NCI-H146 treated with DMSO at 0.1 percent for 48 hours (cell line): ENCODE measurements at regions not wholly inside any gene's neighbourhood (a gene's known extent, or its start where the extent isn't known, plus 50 kb on each side); places are given as distances from the start of the nearest gene placed in this dataset.
A peak's percentile ranks its signal among the peaks of the same experiment; 100 is the strongest.

Source experiments
- DNase-seq: peaks from one replicate; lab custom pipeline; 2025; ENCODE audit not compliant: unreplicated experiment; lab: John Stamatoyannopoulos, UW

DNA sequence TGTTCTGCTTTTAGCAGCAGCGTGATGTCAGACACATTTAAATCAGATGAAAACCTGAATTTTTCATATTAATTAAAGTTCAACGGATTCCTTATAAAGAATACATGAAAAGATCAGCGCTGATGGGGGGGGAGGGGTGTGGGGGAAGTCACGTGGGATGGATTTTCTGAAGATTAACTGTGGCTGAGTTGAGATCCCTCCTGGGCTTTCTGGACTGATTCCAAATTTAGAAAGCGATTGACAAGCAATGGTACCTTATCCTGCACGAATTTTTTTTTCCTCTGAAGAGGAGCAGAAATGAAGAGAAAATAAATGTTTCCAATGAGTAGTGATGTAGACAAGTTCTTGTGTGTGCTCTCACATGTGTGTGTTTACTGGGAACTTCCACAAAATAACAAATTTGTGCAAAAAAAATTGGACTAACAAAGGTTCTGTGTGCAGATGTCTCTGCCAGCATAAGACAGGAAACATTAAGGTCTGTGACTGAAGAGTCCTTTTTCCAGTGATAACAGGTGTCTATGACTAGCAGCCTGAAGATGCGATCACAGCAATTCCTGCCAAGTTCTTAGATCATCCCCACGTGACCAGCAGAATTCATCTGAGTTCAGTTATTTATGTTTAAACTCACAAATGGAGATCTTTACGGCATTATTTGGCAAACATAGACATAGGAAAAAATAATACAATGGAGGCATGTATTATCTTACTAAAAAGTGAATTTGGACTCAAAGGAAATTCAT lies 585.2 kb upstream of the CELF2 start:
- DNase-seq, result no peak

DNA sequence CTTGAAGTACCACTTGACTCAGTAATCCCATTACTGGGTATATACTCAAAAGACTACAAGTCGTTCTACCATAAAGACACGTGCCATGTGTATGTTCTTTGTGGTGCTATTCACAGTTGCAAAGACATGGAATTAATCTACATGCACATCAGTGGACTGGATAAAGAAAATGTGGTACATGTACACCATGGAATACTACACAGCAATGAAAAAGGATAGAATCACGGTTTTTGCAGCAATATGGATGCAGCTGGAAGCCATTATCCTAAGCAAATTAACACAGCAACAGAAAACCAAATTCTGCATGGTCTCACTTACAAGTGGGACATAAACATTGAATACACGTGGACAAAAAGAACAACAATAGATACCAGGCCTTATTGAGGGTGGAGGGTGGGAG lies 583.4 kb upstream of the CELF2 start:
- no peak for DNase-seq

DNA sequence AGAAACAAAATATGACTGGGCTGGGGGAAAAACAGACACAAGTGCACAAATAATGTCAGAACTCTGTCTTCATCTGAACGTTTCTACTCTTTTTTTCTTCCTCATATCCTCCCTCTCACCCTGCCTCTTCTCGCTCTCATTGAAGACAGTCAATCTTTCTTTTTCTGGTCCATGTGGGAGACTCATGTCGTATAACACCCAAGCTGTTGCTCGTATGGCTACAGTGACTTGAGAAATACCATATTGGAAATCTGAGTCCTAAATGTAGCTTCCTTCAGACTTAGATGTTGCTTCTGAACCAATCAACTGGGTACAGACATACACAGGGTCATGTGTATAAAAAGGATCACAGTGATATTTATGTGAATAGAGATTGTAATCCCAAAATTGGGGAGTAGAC lies 579.8 kb upstream of the CELF2 start:
- DNase-seq, result no peak

DNA sequence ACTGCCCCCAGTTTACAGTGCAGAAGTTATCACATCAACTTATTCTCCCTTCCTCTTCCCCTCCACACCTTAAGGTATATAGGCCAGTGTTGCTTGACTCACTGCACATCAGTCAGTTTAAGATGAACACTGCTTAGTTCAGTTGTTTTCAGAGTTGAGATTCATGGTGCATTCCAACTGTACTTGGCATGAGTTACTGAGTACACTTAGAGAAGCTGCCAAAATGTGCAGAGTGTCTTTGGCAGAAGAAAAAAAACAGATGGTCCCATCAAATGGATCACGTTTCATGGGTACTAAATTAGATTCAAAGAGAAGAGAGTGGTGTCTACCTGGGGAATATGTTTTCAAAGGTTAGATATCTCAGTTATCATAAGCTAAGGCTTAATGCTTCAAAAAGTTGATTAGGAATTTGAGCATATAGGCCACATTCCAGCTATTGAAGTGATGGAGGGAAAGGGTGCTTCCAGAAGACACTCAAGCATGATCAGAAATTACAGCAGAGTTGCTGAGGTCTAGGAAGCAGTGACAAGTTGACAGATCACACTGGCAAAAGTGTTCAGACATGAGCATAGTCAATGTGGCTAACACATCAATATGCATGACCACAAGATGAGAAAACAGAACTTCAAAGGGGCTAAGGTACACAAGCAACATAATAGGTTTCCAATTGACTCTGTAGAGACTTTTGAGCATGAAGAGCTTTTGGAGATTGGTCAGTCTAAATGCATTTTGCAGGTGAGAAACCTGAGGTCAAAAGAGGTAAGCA lies 579.2 kb upstream of the CELF2 start:
- no peak for DNase-seq

DNA sequence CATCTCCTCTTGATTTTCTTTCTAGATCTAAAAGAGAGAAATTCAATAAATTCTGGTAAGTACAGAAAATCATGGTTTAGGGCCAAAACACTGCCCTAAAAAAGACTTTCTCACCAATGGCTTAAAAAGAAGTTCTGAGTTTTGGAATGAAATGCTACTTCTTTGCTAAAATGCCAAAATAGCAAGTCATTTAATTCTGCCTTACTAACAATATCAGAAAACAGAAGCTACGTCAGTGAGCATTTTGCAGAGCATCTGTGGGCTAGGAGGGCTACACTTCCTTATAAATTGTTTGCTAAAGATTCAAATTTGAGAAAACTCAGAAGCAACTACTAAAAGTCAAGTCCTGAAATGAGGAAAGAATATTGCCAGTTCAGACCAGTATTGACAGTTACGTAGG lies 560.8 kb upstream of the CELF2 start:
- DNase-seq, result no peak

DNA sequence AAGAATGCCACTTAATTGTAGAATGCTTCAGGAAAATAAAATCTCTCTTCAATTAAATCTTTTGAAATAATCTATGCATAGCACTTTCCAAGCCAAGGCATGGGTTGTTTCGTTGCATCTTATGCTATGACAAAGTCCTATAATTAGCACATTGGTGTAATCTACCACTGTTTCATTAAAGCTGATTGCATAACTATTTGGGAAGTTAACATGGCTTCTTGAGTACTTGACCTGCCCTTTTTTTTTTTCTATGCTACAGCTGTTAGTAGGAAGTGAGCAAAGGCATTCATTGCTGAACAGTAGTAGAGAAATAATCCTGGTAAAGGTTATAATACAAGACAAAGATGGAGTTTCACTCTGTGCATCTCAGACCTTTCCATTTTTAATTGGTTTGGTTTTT lies 557.2 kb upstream of the CELF2 start:
- no peak for DNase-seq

DNA sequence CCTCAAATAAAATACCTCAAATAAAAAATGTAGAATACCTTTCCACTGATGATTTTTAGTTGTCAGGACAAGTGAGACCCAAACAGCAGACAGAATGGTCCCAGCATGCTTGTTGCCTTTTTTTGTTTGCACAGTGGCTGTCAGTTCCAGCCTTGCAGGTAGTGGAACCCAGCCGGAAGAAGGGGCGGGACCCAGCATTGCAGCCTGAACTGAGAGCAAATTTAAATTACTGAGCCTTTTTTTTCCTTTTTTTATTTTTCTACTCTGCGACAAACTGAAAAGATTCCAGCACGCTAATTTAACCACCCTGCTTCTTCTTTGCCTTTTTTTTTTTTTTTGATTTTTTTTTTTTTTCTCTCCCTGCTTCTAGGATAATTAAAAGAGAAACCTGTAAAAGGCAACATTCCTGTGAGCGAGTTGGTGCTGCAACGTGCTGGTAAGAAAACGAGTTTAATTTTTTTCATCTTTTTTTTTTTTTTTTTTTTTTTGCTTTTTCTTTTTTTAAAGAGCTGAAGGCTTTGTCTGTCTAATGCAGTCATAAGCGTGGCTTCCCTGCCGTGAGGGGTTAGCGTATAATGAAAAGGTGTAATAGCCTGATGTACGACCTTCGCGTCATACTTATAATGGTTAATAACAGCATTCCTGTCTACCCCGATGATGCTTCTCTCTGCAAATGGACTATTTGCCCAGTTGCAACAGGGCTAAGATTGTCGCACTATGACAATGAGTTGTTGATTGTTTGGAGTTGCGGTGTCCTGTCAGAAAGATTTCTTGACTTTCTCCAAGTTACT lies 555.3 kb upstream of the CELF2 start:
- peak; percentile 78 for DNase-seq

DNA sequence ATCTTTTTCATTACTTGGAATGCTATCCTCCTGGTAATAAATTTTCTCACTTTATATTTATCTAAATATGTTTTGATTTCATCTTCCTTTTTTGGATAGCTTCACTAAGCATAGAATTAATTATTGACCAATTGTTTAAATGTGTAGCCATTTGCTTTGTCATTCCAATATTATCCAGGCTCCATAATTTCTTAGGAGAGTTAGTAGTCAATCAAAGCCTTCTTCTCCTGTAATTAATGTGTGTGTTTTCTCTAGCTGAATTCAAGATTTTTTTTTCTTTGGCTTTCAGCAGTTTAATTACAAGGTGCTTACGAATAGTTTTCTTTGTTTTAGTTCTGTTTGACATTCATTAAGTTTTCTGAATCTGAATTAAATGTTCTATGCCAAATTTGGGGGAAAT lies 545.9 kb upstream of the CELF2 start:
- no peak for DNase-seq

DNA sequence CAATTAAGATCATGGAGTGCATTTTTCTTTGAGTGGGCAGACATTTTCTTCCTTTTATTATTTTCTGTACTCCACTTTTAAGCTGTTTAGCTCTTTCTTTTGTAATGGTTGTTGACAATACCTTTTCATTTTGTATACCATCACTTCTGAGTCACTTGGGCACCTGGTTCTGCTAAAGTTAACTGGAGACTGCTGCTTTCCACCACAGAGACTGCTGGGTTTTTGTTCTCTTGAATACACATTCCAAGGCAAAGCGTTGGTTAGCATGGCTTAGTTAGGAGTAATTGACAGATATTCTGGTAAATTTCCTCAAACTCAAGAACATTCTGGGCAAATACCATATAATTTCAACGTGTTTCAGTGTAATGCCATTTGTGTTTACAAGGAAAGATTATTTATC lies 541.9 kb upstream of the CELF2 start:
- DNase-seq, result no peak

DNA sequence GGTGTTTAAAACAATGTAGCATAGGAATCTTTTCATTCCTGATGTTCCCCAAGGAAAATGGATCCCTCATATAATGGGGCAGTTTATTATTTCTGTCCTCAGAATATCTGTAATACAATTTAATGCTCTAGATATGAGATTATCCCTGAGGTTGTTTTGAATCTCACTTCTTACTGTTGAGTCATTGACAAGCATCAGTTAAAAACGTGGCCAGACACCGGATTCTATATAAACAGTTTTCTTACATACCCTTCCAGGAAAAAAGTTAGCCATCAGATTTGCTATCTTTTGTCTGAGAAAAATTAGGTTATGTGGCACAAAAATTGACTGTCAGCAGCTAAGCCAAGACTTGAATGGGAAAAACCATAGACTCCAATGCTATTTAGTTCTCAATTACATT lies 539.8 kb upstream of the CELF2 start:
- no peak for DNase-seq

DNA sequence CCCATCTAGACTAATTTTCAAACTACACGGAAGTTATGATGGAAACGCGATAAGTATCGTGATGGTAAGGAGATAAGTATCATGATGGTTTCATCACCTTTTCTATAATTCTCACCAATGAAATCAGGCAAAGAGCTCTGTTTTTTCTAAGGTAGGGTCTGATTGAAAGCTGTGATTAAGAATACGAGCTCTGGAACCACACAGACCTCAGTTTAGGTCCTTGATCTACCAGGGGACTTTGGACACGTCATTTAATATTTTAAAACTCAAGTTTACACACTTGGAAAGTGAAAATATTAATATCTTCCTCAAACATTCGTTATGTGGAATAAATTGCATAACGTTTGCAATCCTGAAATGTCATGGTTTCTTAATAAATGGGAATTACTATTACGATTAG lies 538.2 kb upstream of the CELF2 start:
- DNase-seq, result no peak

DNA sequence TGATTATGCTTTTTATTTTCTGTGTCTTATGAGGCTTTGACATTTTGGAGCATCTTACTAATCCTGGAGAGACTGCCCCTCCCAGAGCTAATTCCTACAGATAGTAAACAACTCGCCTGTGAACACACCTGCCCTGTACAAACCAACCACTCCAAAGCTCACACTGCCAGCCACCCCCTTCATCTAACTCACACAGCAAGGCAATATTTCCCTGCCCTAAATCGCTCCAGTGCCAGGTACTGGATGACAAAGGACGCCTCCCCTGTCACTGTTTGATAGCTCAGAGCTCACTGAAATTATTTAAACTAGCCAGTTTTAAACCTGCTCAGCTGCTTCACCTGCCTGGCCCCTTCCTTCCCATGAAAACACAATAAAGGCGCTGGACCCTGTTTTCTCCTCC lies 535.1 kb upstream of the CELF2 start:
- peak; percentile 95 for DNase-seq

DNA sequence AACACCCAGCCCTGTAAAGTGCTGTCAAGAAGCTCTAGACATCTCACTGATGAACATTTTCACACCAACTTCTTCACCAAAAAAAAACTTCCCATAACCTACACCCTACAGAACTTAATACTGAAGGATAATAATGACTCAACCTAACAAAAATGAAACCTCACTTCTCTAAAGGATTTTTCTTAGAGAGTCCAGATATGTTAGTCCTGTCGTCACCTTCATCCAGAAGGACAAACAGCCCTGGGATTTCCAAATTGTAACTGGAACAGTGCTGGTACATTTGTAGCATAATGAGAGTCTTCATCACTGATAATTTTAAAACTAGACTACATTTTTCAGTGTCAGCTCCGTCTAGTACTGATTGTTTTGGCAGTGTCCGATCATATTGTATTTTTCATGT lies 528.6 kb upstream of the CELF2 start:
- no peak for DNase-seq

DNA sequence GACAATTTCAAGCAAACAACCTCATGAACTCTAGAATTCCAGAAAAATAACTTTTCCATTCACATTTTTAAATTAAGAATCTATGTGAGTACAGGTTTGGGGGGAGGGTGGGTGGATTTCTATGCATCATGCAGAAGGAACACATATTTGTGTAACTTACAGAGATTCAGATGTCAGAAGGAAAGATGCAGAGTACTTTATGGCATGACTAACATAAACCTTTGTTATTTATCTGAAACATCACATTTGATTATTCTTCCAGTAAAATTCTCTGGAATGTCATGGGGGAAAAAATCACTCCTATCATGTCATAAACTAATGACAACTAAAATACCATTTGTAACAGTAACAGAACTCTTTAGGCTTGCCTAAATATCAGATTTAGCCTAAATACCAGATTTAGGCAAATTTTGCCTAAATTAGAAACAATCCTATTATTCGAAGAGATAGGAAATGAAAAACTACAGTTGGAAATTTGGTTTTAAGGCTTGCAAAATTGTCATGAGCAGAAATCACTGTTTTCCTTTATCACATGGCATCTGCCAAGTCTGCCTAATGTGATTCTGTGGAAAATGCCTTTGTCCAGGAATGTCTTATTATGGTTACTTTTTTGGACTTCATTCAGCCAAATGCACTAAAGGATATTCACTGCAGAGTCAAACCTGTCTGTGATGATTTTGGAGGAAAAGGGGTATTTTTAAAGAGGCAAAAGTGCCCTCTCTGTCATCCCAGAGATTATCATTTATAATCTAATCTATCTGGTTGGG lies 527.7 kb upstream of the CELF2 start:
- DNase-seq, result no peak

DNA sequence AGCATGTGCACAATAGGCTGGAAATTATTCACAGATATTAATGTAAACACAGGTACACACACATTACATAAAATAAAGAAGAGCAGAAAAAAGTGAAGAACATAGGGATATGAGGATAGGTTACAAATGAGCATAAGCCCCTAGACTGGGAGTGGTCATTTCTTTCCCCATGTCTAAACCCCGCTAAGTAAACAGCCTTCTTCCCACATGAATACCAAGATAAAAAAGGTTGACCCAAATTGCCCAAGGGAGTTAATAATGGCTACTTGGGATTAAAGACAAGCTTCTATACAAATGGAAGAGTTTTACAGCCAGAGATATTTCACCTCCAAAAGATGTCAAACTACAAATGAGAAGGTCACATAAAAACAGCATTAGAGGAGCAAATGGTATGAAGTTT lies 527.1 kb upstream of the CELF2 start:
- DNase-seq, result no peak

DNA sequence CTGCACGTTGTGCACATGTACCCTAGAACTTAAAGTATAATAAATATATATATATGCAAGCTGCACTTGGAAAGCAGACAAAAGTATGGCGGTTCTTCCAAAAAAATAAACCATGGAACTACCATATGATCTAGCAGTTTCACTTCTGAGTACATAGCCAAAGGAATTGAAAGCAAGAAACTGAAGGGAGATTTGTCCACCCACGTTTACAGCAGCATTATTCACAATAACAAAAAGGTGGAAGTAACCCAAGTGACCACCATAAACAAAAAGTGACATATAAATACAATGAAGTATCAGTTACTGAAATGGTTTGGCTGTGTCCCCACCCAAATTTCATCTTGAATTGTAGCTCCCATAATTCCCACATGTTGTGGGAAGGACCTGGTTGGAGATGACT lies 525.3 kb upstream of the CELF2 start:
- DNase-seq, result no peak

DNA sequence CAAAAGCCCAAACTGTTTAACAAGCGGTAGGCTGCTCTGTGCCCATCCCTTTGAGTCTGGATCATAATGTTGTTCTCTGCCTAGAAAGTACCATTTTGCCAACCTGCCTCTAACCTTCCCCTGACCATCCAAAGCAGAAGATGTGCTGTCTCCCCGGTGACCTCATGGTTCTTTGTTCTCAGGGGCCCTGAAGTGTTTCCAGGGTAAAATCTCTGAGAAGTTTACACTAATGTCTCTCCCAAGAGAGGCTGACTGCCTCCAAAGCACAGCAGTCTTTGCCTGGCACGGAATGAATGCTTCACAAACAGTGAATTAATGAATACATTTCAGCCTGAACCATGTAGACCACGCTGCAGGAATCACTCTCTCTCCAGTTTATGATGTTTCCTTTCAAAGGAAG lies 523.8 kb upstream of the CELF2 start:
- DNase-seq, result no peak

DNA sequence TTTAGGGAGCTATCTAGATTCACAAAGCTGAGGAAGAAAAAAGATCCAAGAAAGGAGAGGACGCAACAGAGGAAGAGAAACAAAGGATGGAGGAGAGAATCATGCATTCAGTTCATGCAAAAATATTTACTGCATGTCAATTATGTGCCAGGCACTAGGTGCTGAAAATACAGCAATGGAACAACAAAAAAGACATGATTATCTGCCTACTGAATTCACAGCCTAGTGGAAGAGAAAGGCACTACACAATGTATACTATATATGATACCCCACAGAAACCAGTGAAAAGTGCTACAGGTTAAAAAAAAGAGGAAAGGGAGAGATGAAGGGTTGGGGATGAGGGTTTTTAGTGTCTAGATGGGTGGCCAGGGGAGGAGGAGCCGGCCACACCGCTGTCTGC lies 520.4 kb upstream of the CELF2 start:
- DNase-seq, result no peak

DNA sequence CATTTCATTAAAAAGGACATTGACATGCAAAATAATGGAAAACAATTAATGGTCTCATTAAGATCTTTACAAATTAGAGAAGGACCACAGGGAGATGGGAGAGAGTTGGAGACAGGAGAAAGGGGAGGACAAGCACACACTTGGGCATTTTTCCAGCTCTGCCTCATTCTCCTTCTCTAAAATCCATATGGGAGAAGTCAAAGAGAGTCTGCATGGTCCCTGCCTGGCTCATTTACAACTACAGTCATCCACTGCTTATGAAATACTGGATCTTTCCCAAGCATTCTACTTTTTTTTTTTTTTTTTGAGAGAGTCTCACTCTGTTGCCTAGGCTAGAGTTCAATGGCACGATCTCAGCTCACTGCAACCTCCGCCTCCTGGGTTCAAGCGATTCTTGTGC lies 518.9 kb upstream of the CELF2 start:
- no peak for DNase-seq

DNA sequence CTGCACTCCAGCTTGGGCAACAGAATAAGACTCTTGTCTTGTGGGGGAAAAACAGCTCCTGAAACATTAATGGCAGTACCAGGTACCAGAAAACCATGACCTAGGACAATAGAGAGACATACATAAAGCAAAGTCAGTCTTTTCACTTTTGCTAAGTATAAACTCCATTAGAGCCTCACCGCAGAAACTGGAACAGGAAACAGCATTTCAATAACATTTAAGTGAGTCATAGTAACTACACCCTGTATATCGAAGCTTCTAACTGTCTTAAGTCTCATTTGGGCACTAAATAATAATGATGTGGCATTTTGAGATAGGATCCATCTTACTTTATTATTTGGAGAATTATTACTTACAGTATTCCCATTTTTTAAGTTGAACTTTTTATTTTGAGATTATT lies 517.8 kb upstream of the CELF2 start:
- no peak for DNase-seq

DNA sequence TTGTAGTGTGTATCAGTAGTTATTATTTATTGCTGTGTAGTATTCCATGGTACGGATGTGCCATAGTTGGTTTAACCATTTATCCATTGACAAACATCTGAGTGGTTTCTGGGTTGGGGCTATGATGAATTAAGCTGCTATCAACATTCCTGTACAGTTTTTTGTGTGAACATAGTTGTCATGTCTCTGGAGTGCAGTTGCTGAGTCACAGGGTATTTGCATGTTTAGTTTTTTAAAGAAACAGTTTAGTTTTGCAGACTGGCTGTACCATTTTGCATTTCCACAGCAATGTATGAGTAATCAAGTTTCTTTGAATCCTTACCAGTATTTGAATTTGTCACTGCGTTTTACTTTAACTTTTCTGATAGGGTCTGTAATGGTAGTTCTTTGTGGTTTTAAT lies 516.7 kb upstream of the CELF2 start:
- no peak for DNase-seq
